ENCODE measurements at regions not wholly inside any gene's neighbourhood (a gene's known extent, or its start where the extent isn't known, plus 50 kb on each side); places are given as distances from the start of the nearest gene placed in this dataset.
"Not testable (repeated sequence)": the region's sequence is repeated elsewhere in the genome, so short reads cannot be mapped to it uniquely, and the experiment has no call there.

DNA sequence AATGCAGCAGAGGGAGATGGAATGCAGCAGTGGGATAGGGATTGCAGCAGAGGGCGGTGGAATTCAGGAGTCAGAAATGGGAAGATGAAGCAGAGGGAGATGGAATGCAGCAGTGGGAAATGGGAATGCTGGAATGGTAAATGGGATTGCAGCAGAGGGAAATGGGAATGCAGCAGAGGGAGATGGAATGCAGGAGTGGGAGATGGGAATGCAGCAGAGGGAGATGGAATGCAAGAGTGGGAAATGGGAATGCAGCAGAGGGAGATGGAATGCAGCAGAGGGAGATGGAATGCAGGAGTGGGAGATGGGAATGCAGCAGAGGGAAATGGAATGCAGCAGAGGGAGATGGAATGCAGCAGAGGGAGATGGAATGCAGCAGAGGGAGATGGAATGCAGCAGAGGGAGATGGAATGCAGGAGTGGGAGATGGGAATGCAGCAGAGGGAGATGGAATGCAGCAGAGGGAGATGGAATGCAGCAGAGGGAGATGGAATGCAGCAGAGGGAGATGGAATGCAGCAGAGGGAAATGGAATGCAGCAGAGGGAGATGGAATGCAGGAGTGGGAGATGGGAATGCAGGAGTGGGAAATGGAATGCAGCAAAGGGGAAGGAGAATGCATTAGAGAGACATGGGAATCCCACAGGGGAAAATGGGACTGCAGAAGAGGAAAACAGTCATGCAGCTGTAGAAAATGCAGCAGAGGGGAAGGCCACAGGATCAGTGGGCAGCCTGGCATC lies 329.8 kb downstream of the EMP1 start:
- H3K9me3 Mint-ChIP-seq (ENCODE audit: low read depth); ATAC-seq; CTCF ChIA-PET; DNase-seq; H3K36me3 Mint-ChIP-seq; H3K27ac Mint-ChIP-seq; H3K4me1 Mint-ChIP-seq; H3K4me3 Mint-ChIP-seq; H3K27me3 Mint-ChIP-seq: not testable (repeated sequence)

DNA sequence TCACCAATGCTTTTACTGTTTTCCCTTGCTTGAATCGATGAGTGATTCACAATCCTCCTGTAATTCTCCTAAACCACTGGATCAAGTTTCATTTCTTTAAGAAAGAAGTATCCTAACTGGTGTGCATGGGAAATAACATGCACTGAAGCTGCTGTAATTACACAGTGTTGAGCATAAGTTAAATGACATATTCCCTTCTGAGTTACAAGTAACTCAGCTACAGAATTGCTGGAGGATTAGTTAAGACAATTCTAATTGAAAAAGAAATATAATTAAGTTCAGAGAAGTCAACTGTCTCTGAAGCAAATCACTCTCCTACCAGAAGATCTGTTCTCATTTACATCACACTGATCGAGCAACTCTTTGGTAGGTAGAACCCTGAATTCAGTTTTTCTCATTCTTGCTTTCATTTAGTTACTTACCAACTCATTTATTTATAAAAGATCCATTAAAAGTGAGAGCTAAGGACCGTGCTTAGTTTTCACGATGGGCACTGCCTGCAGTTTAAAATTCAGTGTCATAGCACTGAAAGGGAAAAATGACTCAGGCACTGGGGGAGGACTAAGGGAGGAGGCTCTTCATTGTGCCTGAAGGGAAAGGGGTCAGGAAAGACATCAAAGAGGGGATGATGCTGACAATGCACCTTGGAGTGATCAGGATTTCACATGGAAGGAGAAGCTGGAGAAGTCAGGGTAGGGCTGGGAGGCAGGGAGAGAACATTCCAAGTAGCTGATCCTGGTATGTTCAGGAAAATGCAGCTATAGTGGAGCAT lies 327.2 kb downstream of the EMP1 start:
- Mint-ChIP-seq H3K9me3 (ENCODE audit: low read depth) (no peaks in the 10 kb centered on the region), H3K36me3 (no peaks in the 10 kb centered on the region), H3K27me3 (peaks cover 2% of the 10 kb centered on the region), H3K27ac (no peak overlapping the region), H3K4me3 (no peak overlapping the region), H3K4me1 (no peaks in the 10 kb centered on the region)
- ATAC-seq (no peak), DNase-seq (no peak)
- CTCF ChIA-PET, result no interaction called here

DNA sequence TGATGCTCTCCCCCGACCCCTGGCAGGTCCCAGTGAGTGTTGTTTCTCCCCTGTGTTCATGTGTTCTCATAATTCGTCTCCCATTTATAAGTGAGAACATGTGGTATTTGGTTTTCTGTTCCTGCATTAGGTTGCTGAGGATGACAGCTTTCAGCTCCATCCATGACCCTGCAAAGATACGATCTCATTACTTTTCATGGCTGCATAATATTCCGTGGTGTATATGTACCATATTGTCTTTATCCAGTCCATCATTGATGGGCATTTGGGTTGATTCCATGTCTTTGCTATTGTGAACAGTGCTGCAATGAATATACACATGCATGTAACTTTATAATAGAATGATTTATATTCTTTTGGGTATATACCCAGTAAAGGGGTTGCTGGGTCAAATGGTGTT lies 321.5 kb downstream of the EMP1 start:
- H3K27me3 Mint-ChIP-seq; H3K9me3 Mint-ChIP-seq (ENCODE audit: low read depth); CTCF ChIA-PET; H3K4me3 Mint-ChIP-seq; DNase-seq; H3K36me3 Mint-ChIP-seq; ATAC-seq; H3K4me1 Mint-ChIP-seq; H3K27ac Mint-ChIP-seq: not testable (repeated sequence)

DNA sequence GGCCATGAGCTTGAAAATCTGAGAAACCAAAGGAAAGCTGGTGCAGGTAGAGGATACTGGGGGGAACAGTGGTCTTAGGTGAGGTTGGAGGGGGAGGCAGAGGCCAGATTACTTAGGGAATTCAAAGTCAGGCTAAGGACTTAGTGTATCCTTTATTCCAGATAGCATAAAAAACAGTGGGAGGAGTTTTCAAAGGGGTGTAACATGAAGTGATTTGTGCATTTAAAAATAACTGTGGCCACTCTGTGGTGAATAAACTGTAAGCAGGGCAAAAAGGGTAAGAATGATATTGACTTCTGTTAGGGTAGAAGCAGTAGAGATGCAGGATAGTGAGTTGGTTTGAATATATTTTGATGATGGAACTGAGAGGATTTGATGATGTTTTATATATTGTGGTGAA lies 313.2 kb downstream of the EMP1 start:
- Mint-ChIP-seq H3K4me1 (no peaks in the 10 kb centered on the region), H3K36me3 (no peaks in the 10 kb centered on the region), H3K9me3 (ENCODE audit: low read depth) (no peaks in the 10 kb centered on the region), H3K27ac (no peak overlapping the region), H3K4me3 (no peak overlapping the region), H3K27me3 (no peaks in the 10 kb centered on the region)
- CTCF ChIA-PET, result no interaction called here
- DNase-seq, result no peak
- ATAC-seq, result no peak

DNA sequence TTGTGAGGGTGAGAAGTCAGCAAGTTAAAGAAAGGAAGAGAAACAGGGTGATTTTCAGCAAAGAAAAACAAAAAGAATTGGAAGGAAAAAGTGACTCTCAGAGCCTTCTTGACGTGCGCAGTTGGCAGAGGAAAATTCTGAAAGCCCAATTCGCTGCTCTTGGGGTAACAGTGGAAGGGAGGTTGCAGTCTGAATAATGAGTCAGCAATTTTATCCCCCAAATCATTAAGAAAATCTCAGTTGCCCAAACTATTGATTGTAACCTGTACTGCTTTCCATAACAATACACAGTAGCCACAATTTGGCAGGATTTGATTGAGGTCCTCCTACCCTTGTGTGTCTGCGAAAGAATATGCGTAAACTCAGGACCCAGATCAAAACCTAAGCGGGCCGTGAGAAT lies 309.1 kb downstream of the EMP1 start:
- no peak for DNase-seq
- Mint-ChIP-seq H3K4me1 (no peaks in the 10 kb centered on the region), H3K27ac (no peak overlapping the region), H3K9me3 (ENCODE audit: low read depth) (no peaks in the 10 kb centered on the region), H3K4me3 (no peak overlapping the region), H3K27me3 (peaks cover 3% of the 10 kb centered on the region), H3K36me3 (no peaks in the 10 kb centered on the region)
- ATAC-seq, result no peak
- CTCF ChIA-PET, result no interaction called here

DNA sequence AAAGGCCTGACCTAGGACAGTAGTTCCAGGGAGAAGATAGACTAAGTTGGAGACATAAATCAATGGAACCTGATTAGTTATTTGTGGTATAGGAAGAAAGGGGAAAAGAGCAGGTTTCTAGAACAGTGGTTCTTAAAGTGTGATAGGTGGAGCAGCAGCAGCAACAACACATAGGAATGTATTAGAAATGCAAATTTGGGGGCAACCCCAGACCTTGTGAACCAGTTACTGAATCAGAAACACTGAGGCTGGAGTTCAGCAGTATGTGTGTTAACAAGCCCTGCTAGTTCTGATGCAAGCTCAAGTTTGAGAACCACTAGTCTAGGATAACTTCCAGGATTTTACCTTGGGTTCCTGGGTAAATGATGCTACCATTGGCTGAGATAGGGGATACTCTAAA lies 308.7 kb downstream of the EMP1 start:
- H3K27me3 Mint-ChIP-seq, result peaks cover 3% of the 10 kb centered on the region
- no peaks in the 10 kb centered on the region for H3K4me1 Mint-ChIP-seq
- H3K27ac Mint-ChIP-seq, result no peak overlapping the region
- CTCF ChIA-PET, result no interaction called here
- ATAC-seq, result no peak
- no peak overlapping the region for H3K4me3 Mint-ChIP-seq
- no peaks in the 10 kb centered on the region for H3K9me3 Mint-ChIP-seq (ENCODE audit: low read depth)
- no peak for DNase-seq
- H3K36me3 Mint-ChIP-seq, result no peaks in the 10 kb centered on the region

DNA sequence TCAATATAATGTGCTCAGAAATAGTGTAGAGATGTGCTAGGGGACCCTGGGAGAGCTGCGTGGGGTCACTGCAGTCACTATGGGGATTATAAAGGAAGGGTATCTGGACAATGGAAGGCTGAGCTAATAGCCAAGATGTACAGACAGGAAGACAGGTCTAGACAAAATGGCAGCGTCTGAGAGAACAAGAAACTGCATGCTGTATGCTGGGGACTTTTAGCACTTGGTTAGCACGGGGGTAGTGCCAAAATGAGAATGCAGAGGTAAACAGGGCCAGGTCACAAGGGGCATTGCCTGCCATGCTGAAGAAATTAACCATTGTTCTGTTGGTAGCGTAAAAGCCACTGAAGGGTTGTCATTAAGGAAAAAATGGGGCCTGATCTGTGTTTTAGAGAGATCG lies 308.2 kb downstream of the EMP1 start:
- H3K27me3 Mint-ChIP-seq, result peaks cover 3% of the 10 kb centered on the region
- no peak for ATAC-seq
- H3K4me1 Mint-ChIP-seq, result no peaks in the 10 kb centered on the region
- H3K9me3 Mint-ChIP-seq (ENCODE audit: low read depth), result no peaks in the 10 kb centered on the region
- H3K4me3 Mint-ChIP-seq, result no peak overlapping the region
- no peak overlapping the region for H3K27ac Mint-ChIP-seq
- no peak for DNase-seq
- no peaks in the 10 kb centered on the region for H3K36me3 Mint-ChIP-seq
- CTCF ChIA-PET, result interaction anchor here (1.3 kb wide), 1 partner anchor 51 kb away, joined by 3 read pairs; no protein-coding TSS in a partner anchor

DNA sequence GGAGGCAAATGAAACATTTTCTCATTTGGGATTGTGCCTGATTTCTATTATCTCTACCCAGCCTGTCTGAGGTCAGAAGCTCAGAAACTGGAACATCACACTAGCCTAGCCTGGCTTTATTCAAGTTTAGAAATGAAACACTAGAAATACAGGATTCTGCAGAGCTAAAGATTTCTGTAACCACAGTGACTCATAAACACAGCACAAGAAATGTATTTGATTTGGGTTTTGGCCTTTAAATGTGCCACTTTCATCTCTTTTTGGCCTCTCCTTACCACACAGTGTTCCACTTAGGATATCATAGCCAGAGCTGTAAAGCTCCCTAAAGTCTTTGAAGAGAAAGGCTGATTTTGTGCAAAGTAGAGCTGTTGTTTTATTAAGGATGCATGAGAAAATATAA lies 307.5 kb downstream of the EMP1 start:
- CTCF ChIA-PET, result interaction anchor here (1.3 kb wide), 1 partner anchor 51 kb away, joined by 3 read pairs; no protein-coding TSS in a partner anchor

DNA sequence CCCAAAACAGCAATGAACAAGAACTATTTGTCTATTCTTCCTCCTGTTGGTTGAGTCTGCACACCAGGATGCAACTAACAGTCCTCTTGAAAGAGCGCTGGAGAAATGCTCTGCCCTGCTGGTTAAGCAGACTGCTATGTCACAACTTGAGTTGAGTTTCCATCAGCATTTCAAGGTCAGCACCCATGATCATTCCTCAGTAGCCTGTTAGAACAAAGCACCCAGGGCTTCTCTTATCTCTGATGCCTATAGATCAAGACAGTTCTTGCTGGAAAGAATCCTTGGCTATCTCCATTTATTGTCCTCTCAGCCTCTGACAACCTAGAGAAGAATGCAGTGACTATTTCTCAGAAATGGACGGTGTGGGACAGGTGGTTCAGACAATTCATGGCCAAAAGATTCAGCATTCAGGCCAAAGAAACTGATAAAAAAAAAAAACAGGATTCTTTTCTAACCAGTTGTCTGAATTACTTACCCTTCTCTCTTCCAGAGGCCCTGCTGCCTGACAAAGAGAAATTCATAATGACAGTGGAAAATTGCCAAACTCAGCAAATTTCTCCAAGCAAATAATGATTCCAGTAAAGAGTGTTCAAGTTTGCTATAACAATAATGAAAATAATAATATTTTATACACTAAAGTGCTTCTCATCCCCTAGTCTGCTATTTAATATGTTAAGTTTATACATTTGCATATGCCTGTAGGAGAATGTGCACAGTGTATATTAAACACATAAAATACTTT lies 306.7 kb downstream of the EMP1 start:
- Mint-ChIP-seq H3K4me1 (no peaks in the 10 kb centered on the region), H3K4me3 (no peak overlapping the region), H3K27ac (no peak overlapping the region), H3K27me3 (peaks cover 3% of the 10 kb centered on the region), H3K9me3 (ENCODE audit: low read depth) (no peaks in the 10 kb centered on the region), H3K36me3 (no peaks in the 10 kb centered on the region)
- CTCF ChIA-PET, result interaction anchor here (1.3 kb wide), 1 partner anchor 50 kb away, joined by 3 read pairs; no protein-coding TSS in a partner anchor
- DNase-seq, result no peak
- no peak for ATAC-seq

More for the DNA sequence above, 307.5 kb downstream of the EMP1 start:
- no peak for DNase-seq
- no peak for ATAC-seq
- no peaks in the 10 kb centered on the region for H3K36me3 Mint-ChIP-seq
- H3K4me3 Mint-ChIP-seq, result no peak overlapping the region
- no peak overlapping the region for H3K27ac Mint-ChIP-seq
- H3K9me3 Mint-ChIP-seq (ENCODE audit: low read depth), result no peaks in the 10 kb centered on the region
- H3K4me1 Mint-ChIP-seq, result no peaks in the 10 kb centered on the region
- H3K27me3 Mint-ChIP-seq, result peaks cover 3% of the 10 kb centered on the region

DNA sequence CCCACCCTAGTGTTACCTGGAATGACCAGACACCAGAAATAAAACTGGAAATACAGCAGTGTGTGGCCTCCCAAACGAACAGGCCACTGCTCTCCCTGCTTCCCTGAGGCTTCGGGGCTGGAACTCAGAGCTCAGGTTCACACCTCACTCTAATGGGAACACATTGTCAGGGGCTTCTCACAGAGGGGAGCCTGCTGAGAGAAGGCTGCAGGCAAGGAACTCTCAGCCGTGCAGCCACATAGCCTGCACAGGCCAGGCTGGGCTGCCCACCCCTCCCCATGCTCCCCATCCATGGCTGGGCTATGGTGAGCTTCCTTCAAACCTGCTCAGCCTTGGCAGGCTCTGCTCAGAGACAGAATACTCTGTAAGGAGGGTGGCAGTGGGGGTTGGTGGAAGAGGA lies 302.5 kb downstream of the EMP1 start:
- DNase-seq (no peak), ATAC-seq (no peak)
- H3K27ac Mint-ChIP-seq, result no peak overlapping the region
- no peaks in the 10 kb centered on the region for H3K36me3 Mint-ChIP-seq
- peaks cover 11% of the 10 kb centered on the region for H3K27me3 Mint-ChIP-seq
- no peaks in the 10 kb centered on the region for H3K9me3 Mint-ChIP-seq (ENCODE audit: low read depth)
- no peaks in the 10 kb centered on the region for H3K4me1 Mint-ChIP-seq
- CTCF ChIA-PET, result no interaction called here
- H3K4me3 Mint-ChIP-seq, result no peak overlapping the region

DNA sequence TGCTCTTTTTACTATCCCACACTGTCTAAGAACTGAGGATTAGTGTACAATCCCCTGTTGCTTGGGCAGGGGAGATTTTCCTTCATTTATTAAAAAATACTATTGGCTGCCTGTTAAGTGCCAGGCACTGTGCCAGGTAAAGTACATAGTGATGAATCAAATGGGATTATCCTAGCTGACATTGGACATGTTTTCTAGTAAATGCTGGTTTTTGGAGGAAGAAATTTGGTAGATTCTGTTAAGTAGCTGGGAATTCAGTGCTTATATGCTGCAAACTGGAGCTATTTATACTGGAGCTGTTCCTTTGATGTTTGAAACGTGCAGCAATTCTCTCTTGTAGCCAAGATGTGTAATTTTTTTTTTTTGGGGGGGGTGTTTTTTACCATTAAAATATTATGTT lies 299.6 kb downstream of the EMP1 start:
- H3K4me1 Mint-ChIP-seq, result no peaks in the 10 kb centered on the region
- no peaks in the 10 kb centered on the region for H3K9me3 Mint-ChIP-seq (ENCODE audit: low read depth)
- no peak overlapping the region for H3K4me3 Mint-ChIP-seq
- H3K27me3 Mint-ChIP-seq, result peaks cover 18% of the 10 kb centered on the region
- CTCF ChIA-PET, result no interaction called here
- no peak overlapping the region for H3K27ac Mint-ChIP-seq
- ATAC-seq (no peak), DNase-seq (no peak)
- H3K36me3 Mint-ChIP-seq, result no peaks in the 10 kb centered on the region

DNA sequence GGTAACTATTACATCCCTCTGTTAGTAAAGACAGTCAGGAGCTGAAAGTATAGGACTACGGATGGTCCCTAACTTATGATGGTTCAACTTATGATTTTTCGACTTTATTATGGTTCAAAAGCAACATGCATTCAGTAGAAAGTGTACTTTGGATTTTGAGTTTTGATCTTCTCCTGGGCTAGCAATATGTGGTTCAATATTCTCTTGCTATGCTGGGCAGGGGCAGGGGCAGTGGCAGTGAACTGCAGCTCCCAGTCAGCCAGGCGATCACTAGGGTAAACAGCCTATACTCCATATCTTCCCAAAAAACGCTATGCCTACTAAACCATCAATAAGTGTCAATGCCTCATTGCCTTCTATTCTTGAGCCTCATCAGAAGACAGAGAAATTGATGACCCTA lies 292.7 kb downstream of the EMP1 start:
- Mint-ChIP-seq H3K4me3 (no peak overlapping the region), H3K27ac (no peak overlapping the region), H3K9me3 (ENCODE audit: low read depth) (no peaks in the 10 kb centered on the region), H3K27me3 (peaks cover 12% of the 10 kb centered on the region), H3K4me1 (no peaks in the 10 kb centered on the region), H3K36me3 (no peaks in the 10 kb centered on the region)
- DNase-seq, result no peak
- no peak for ATAC-seq
- CTCF ChIA-PET, result no interaction called here

DNA sequence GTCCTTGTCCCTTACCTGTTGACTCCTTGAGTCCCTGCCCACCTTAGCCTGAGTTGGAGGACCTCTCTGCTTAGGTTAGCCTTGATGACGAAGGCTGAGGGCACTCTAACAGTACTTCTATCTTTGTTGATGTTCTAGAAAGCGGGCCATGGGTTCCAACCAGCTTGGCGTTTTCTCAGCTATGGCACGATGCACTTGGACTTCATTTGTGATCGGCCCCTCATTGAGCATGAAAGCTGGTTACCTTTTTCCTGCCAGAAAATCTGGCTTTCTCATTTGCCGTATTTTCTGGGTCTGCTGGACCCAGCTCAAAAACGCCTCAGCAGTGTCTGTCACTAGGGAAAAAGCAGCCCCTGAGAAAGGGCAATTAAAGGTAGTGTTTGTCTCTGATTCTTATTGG lies 290.8 kb downstream of the EMP1 start:
- CTCF ChIA-PET, result no interaction called here
- H3K9me3 Mint-ChIP-seq (ENCODE audit: low read depth), result no peaks in the 10 kb centered on the region
- ATAC-seq, result no peak
- H3K27me3 Mint-ChIP-seq, result peaks cover 5% of the 10 kb centered on the region
- no peak overlapping the region for H3K4me3 Mint-ChIP-seq
- H3K36me3 Mint-ChIP-seq, result no peaks in the 10 kb centered on the region
- DNase-seq, result no peak
- no peak overlapping the region for H3K27ac Mint-ChIP-seq
- H3K4me1 Mint-ChIP-seq, result no peaks in the 10 kb centered on the region

DNA sequence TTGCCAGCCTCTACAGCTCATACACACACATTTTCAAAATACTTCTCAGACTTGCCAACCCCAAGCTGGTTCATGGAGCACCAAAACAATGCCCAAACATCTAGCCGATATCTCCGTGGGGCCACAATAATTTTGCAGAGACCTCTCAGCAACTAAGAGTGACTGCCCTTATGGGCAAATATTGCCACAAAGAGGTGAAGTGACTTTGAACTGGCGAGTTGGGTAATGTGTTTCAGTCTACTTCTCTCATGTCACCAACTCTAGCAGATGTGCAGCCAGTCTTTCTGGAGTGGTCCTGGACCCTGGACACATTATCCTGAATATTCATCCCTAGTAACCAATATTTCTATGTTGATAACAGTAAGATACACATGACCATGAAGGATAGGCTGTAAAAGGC lies 290.3 kb downstream of the EMP1 start:
- H3K4me3 Mint-ChIP-seq, result no peak overlapping the region
- DNase-seq (no peak), ATAC-seq (no peak)
- H3K4me1 Mint-ChIP-seq, result no peaks in the 10 kb centered on the region
- H3K9me3 Mint-ChIP-seq (ENCODE audit: low read depth), result no peaks in the 10 kb centered on the region
- H3K27ac Mint-ChIP-seq, result no peak overlapping the region
- H3K27me3 Mint-ChIP-seq, result peaks cover 5% of the 10 kb centered on the region
- CTCF ChIA-PET, result no interaction called here
- no peaks in the 10 kb centered on the region for H3K36me3 Mint-ChIP-seq
